Neural crest cell (in vitro differentiated cells): ENCODE measurements at regions not wholly inside any gene's neighbourhood (a gene's known extent, or its start where the extent isn't known, plus 50 kb on each side); places are given as distances from the start of the nearest gene placed in this dataset.

Source experiments
- DNase-seq: peaks from one replicate; pipeline ENCODE4 v3.0.0; 2021; ENCODE audit warnings: low read depth, mixed read lengths, low spot score
- H3K27ac Mint-ChIP-seq: one replicate; pipeline ENCODE4 v1.8.0; 2021; ENCODE audit warnings: mild to moderate bottlenecking, mixed read lengths; ENCODE audit not compliant: unreplicated experiment
- H3K27me3 Mint-ChIP-seq: 2 replicates; pipeline ENCODE4 v1.8.0; 2021; ENCODE audit warnings: low read depth, mild to moderate bottlenecking, mixed read lengths
- H3K36me3 Mint-ChIP-seq: 2 replicates; pipeline ENCODE4 v1.8.0; 2021; ENCODE audit warnings: low read depth, mild to moderate bottlenecking, mixed read lengths
- H3K4me1 Mint-ChIP-seq: 2 replicates; pipeline ENCODE4 v1.8.0; 2021; ENCODE audit warnings: mixed read lengths
- H3K4me3 Mint-ChIP-seq: one replicate; pipeline ENCODE4 v1.8.0; 2021; ENCODE audit warnings: mild to moderate bottlenecking, mixed read lengths
- H3K9me3 Mint-ChIP-seq: 2 replicates; pipeline ENCODE4 v1.8.0; 2021; ENCODE audit warnings: mixed read lengths
- TF ChIP-seq, protein P1 (sequence below): fragments of 200-600 bp; sonication (generic); conservative IDR thresholded peaks from 2 replicates; pipeline ENCODE4 v1.5.0; 2021; ENCODE audit warnings: antibody characterized with exemption, mild to moderate bottlenecking

DNA sequence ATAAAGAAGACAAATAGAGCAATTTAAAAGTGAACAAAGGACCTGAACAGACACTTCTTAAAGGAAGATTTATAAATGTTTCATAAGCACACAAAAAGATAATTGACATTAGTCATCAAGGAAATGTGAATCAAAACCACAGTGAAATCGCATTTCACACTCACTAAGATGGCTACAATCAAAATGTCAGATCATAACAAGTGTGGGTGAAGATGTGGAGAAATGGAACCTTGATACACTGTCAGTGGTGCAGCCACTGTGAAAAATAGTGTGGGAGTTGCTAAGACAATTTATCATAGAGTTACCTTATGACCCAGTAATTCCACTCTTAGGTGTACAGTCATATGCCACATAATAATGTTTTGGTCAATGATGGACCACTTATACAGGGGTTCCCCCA is 54.5 kb upstream of the HTR4 start:
- Mint-ChIP-seq H3K4me3 (no peak overlapping the region), H3K4me1 (no peaks in the 10 kb centered on the region), H3K27ac (no peak overlapping the region), H3K9me3 (no peaks in the 10 kb centered on the region), H3K27me3 (peaks cover 2% of the 10 kb centered on the region), H3K36me3 (no peaks in the 10 kb centered on the region)
- TF ChIP-seq, protein P1, sequence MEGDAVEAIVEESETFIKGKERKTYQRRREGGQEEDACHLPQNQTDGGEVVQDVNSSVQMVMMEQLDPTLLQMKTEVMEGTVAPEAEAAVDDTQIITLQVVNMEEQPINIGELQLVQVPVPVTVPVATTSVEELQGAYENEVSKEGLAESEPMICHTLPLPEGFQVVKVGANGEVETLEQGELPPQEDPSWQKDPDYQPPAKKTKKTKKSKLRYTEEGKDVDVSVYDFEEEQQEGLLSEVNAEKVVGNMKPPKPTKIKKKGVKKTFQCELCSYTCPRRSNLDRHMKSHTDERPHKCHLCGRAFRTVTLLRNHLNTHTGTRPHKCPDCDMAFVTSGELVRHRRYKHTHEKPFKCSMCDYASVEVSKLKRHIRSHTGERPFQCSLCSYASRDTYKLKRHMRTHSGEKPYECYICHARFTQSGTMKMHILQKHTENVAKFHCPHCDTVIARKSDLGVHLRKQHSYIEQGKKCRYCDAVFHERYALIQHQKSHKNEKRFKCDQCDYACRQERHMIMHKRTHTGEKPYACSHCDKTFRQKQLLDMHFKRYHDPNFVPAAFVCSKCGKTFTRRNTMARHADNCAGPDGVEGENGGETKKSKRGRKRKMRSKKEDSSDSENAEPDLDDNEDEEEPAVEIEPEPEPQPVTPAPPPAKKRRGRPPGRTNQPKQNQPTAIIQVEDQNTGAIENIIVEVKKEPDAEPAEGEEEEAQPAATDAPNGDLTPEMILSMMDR = no peak
- DNase-seq = no peak

DNA sequence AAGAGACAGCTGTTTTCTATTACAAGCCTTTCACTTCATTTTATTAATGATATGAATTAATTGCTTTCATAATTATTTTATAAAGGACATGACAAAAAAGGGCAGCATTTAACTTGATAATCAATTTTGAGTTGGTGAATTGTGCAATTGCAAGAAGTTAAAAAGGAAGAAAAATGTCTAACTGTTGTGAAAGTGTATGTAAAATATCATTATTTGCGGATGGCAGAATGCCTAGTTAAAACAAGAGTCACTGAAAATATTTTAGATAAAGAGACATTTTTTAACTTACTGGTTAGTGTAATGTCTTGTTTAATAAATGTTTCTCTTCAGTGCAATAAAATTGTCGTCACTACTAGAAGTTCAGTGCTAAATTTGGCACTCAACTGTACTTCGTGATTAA is 57.6 kb upstream of the HTR4 start:
- Mint-ChIP-seq H3K36me3 (no peaks in the 10 kb centered on the region), H3K9me3 (peaks cover 6% of the 10 kb centered on the region), H3K27me3 (peaks cover 3% of the 10 kb centered on the region), H3K27ac (no peak overlapping the region), H3K4me3 (no peak overlapping the region), H3K4me1 (no peaks in the 10 kb centered on the region)
- TF ChIP-seq, protein P1 = no peak
- no peak for DNase-seq

GRCh38 chr5:148713735-148714508 is 59.6 kb upstream of the HTR4 start:
- DNase-seq = no peak
- Mint-ChIP-seq H3K4me1 (no peaks in the 10 kb centered on the region), H3K27ac (no peak overlapping the region), H3K36me3 (no peaks in the 10 kb centered on the region), H3K4me3 (no peak overlapping the region), H3K27me3 (peaks cover 3% of the 10 kb centered on the region), H3K9me3 (peaks cover 6% of the 10 kb centered on the region)
- TF ChIP-seq, protein P1 = no peak

DNA sequence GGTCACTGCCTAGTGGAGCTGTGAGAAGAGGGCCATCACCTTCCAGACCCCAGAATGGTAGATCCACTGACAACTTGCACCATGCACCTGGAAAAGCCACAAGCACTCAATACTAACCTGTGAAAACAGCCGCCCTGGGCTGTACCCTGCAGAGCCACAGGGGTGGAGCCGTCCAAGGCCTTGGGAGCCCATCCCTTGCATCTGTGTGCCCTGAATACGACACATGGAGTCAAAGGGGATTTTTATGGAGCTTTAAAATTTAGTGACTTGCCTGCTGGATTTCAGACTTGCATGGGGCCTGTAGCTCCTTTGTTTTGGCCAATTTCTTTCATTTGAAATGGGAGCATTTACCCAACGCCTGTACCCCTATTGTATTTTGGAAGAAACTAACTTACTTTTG is 62.4 kb upstream of the HTR4 start:
- H3K27ac Mint-ChIP-seq = no peak overlapping the region
- H3K9me3 Mint-ChIP-seq = peaks cover 6% of the 10 kb centered on the region
- H3K27me3 Mint-ChIP-seq = peaks cover 3% of the 10 kb centered on the region
- no peak for DNase-seq
- H3K36me3 Mint-ChIP-seq = no peaks in the 10 kb centered on the region
- TF ChIP-seq, protein P1 = no peak
- H3K4me1 Mint-ChIP-seq = peaks cover 16% of the 10 kb centered on the region
- H3K4me3 Mint-ChIP-seq = no peak overlapping the region

GRCh38 chr5:148717668-148718067 is 63.3 kb upstream of the HTR4 start:
- TF ChIP-seq, protein P1 = no peak
- Mint-ChIP-seq H3K9me3 (peaks cover 6% of the 10 kb centered on the region), H3K4me3 (no peak overlapping the region), H3K27ac (no peak overlapping the region), H3K4me1 (peaks cover 16% of the 10 kb centered on the region), H3K36me3 (no peaks in the 10 kb centered on the region), H3K27me3 (peaks cover 3% of the 10 kb centered on the region)
- DNase-seq = no peak
